KG1 (cell line): ENCODE measurements at regions not wholly inside any gene's neighbourhood (a gene's known extent, or its start where the extent isn't known, plus 50 kb on each side); places are given as distances from the start of the nearest gene placed in this dataset.
"Not testable (repeated sequence)": the region's sequence is repeated elsewhere in the genome, so short reads cannot be mapped to it uniquely, and the experiment has no call there.

Experiments
- DNase-seq: peaks from one replicate; lab custom pipeline; 2025; lab: John Stamatoyannopoulos, UW

DNA sequence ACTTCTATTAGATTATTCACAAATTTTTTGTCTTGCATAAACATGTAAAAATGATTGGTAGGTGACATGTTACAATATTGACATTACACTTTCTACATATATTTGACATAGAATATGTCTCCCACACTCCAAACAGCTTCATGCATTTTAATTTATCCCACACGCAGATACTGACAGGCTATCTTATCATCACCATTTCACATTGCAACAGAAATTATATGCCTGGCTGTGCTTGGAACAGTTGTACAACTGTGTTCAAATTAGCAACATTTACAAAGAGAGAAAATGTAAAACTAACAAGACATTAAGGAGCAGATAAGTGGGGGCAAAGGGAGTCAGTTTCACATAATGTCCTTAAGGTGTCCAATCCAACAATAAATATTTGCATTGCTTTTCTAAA, 1208.5 kb downstream of the NSUN3 start:
- no peak for DNase-seq

GRCh38 chr3:95272166-95272565, 1209.3 kb downstream of the NSUN3 start:
- no peak for DNase-seq

DNA sequence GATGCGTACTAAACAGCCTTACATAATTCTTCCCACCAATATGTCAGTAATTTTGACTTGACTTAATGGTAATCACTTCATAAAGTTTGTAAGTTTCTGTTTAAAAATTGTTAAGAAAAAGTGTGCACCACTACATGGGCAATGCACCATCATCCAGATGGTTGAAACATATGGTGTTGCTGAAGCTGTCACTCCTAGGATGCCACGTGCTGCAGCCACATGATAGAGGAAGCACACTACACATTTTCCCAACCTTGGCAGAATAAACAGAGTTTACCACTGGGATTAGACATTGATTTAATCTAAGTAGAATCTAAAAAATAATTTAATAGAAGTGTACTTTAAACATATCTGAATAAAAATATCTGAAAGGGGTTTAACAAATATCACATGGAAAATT, 1209.9 kb downstream of the NSUN3 start:
- no peak for DNase-seq

GRCh38 chr3:95277613-95278012, 1214.8 kb downstream of the NSUN3 start:
- DNase-seq = no peak

DNA sequence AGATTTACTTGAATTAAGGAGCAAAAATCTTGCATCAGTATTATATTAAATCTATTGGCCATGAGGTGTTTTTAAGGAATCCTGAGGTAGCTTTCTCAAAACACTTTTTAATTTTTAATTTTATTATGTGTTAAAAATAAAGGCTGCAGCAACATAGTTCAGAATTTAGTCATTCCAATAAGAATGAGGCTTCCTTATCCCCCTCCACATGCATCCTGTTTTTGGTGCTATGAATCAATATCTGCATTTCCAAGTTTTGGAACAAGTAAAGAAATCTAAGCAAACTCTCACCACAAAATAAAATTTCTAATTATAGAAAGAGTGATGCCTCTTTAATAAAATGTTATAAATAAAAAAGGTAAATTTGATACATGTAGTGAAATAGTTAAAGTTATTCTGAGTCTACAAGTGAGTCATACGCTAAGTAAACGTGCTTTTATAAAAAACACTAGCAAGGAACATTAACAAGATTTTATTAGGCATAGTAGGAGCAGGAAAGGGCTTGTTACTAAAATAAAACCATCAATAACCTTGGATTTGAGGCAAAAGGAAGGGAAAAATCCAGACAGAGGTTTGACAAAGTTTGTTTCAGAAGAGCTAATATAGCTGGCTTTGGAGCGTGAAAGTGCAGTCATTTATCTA, 1218.0 kb downstream of the NSUN3 start:
- DNase-seq = no peak

GRCh38 chr3:95289295-95289694, 1226.4 kb downstream of the NSUN3 start:
- DNase-seq = no peak

DNA sequence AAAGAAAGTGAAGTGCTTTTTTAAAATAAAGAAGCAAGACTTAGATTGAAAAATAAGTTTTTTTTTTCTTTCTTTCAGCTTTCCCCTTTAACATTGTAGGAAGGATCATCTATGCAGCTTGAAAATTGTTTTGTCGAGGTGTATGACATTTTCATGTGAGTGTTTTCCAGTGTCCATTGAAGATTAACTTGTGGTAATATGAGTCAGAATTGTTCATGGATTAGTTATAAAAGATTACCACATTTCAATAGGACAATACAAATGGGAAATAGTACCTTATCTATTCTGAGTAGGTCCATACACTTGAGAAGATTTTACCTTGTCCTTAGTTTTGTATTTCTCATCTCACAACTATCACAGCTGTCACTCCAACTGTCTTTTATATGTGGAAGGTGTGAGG, 1234.7 kb downstream of the NSUN3 start:
- no peak for DNase-seq

DNA sequence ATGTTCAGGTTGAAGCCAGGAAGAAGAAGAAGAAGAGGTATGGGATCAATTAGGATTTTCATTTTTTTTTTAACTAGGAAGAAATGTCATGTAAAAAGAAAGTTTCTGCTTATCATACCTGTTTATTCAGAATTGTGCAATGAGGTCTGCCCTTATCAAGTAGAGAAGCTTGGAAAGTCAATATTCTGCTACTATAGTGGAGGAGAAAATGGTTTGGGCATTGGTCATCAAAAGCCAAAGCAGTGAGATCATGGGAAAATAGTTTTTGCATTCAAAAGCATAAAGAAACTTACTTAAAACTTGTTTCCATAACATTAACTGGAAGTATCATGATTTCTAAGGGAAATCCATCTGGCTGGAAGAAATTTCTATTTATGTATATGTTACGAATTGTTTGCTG, 1239.2 kb downstream of the NSUN3 start:
- no peak for DNase-seq

DNA sequence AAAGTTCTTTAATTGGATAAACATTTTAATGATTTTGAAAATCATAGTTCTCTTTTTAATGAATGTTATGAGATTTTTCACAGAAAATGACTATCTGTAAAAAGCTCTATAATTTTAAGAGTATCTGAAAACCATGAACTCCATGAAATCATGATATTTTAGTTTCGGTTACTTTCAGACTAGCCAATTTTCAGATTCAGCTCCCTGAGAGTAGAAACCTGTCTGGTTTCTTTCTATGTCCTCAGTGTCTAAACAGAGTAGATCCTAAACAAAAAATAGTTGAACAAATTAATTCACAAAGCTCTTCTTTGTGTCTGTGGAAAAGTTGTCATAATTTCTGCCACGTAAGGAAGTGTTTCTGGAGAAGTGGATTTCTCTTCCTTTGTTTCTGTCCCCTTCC, 1247.7 kb downstream of the NSUN3 start:
- no peak for DNase-seq

GRCh38 chr3:95311272-95311671, 1248.4 kb downstream of the NSUN3 start:
- no peak for DNase-seq

- DNase-seq = no peak
Observed at GRCh38 chr3:95312650-95313049, 1249.8 kb downstream of the NSUN3 start.

DNA sequence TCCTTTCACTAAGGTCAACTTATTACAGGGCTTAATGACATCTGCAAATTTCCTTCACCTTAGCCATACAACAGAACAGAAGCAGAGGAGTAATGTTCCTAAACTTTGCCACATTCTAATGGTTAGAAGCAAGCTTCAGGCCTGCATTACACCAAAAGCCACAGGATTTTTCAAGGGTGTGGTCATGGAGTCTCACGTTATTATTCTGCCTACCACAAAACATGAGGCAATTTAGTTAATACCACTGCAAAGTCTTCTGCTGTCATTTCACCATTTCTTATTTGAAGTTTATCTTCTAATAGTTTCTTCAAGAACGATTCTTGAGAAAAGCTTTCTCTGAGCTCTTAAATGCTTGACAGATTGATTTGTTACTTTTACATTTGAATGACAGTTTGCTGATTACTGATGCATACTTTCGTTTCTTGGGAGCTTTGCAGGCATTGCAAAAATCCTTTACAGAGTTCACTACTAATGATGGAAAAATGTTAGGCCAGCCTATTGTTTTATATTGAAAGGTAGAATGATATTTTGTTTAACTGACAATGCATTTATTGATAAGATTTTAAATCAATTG, 1257.1 kb downstream of the NSUN3 start:
- no peak for DNase-seq

DNA sequence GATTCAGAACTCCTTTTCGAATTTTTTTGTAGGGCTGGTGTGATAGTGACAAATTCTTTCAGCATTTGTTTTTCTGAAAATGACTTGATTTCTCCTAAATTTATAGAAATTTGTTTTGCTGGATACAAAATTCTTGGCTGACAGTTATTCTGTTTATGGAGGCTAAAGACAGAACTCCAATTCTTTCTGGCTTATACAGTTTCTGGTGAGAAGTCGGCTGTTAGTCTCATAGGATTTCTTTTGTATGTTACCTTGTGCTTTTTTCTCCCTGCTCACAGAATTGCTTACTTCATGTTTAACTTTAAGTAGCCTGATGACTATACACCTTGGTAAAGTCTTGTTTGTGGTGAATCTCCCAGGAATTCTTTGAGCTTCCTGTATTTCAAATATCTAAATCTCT, 1264.6 kb downstream of the NSUN3 start:
- no peak for DNase-seq

DNA sequence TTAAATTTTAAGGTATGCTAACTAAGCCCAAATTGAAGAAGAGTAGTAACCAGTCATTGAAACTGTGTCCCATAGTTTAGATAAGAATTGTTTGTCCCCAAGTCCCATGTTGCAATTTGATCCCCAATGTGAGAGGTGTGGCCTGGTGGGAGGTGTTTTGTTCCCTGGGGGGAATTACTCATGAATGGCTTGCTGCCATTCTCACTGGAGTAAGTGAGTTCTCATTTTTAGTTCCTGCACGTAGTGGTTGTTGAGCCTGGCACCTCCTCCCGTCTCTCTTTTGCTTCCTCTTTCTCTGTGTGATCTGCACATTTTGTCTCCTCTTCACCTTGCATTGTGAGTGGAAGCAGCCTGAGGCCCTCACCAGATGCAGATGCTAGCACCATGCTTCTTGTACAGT, 1271.0 kb downstream of the NSUN3 start:
- DNase-seq = peak; percentile 5

GRCh38 chr3:95334461-95334860, 1271.6 kb downstream of the NSUN3 start:
- DNase-seq = no peak

DNA sequence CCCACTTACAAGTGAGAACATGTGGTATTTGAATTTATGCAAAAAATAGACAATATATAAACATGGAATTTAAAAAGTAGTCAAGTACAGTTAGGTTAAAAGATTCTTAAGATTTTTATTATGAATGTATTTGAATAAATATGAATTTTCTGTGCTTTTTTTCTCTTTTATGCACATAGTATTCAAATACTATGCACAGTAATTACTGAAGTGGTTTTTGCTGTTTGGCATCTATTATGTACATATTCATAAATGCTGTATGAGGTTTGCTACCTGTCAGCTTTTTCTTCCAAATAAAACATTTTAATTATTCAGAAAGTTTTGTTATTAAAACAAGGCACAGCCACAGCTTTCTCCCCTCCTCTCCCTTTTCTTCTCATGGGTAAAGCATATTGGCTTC, 1272.7 kb downstream of the NSUN3 start:
- no peak for DNase-seq

GRCh38 chr3:95338446-95338845, 1275.6 kb downstream of the NSUN3 start:
- no peak for DNase-seq

GRCh38 chr3:95341314-95341713, 1278.5 kb downstream of the NSUN3 start:
- DNase-seq = no peak

- DNase-seq = no peak
Observed at GRCh38 chr3:95343228-95343627, 1280.4 kb downstream of the NSUN3 start.

GRCh38 chr3:95343767-95344166, 1280.9 kb downstream of the NSUN3 start:
- no peak for DNase-seq

DNA sequence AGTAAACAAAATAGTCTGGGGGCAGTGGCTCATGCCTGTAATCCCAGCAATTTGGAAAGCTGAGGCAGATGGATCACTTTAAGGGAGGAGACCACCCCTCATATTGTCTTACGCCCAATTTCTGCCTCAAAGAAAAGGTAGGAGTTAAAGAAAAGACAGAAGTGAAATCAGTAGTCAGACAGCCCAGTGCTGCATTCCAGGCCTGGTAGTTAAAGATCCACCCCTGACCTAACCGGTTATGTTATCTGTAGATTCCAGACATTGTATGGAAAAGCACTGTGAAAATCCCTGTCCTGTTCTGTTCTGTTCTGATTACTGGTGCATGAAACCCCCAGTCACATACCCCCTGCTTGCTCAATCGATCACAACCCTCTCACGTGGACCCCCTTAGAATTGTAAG, 1285.1 kb downstream of the NSUN3 start:
- DNase-seq = not testable (repeated sequence)

GRCh38 chr3:95348879-95349278, 1286.0 kb downstream of the NSUN3 start:
- DNase-seq = no peak

GRCh38 chr3:95350049-95350448, 1287.2 kb downstream of the NSUN3 start:
- DNase-seq = no peak

DNA sequence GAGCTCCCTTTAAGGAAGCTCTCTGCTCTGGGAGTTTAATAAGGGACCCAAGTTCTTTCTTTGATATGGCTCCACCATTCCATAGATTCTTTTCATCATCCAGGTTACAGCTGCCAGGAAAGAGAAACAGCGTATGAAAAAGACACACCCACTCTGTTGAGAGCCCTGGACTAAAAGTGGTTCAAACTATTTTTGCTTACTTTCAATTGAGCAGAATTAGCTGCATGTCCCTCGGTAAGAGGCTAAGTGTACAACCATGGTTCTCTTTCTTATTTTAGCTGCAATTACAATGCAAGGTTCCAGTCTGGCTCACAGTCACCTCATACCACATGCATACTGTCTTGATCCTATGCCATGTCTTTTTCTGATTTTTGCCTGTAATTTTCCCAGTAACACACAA, 1288.3 kb downstream of the NSUN3 start:
- no peak for DNase-seq
